IMR-90 (cell line): ENCODE measurements at regions not wholly inside any gene's neighbourhood (a gene's known extent, or its start where the extent isn't known, plus 50 kb on each side); places are given as distances from the start of the nearest gene placed in this dataset.

Experiments
- ATAC-seq: fragments of 200-7000 bp; cut with Tn5 transposase; 2 replicates; pipeline ENCODE4 v1.9.1; 2020; ENCODE audit warnings: low read depth, mild to moderate bottlenecking, moderate library complexity
- BruUV-seq: library from RNA; stranded (reverse); fragments of 400-500 nt; replicated peaks from 2 replicates; lab custom pipeline; 2021; lab: Mats Ljungman, UMichigan
- CTCF ChIA-PET: fragments of 300-600 bp; formaldehyde crosslinking; extraction: SDS; loops from one replicate; lab custom pipeline; 2021; ENCODE audit warnings: antibody characterized with exemption; lab: Yijun Ruan, JAX
- POLR2A ChIA-PET: fragments of 300-600 bp; sonication (Branson Sonifier 250); formaldehyde crosslinking; loops from one replicate; lab custom pipeline; 2022; ENCODE audit warnings: antibody characterized with exemption; ENCODE audit not compliant: unreplicated experiment; lab: Charles Lee
- DNase-seq: peaks from one replicate; pipeline ENCODE4 v3.0.0; 2013
- H2AFZ ChIP-seq: replicated peaks from 2 replicates; pipeline ENCODE3; 2013; ENCODE audit warnings: low read length, mild to moderate bottlenecking; ENCODE audit not compliant: poor library complexity
- H2AK5ac ChIP-seq: 2 replicates; pipeline ENCODE4 v1.6.1; 2013; ENCODE audit warnings: low read depth, low read length, inconsistent platforms
- H2AK9ac ChIP-seq: replicated peaks from 2 replicates; pipeline ENCODE3; 2013; ENCODE audit warnings: mild to moderate bottlenecking, low read depth, low read length, moderate library complexity; ENCODE audit not compliant: poor library complexity
- H2BK120ac ChIP-seq: 2 replicates; pipeline ENCODE4 v1.6.1; 2013; ENCODE audit warnings: low read depth, low read length, inconsistent platforms
- H2BK15ac ChIP-seq: 3 replicates; pipeline ENCODE4 v1.6.1; 2013; ENCODE audit warnings: low read depth, low read length, inconsistent platforms
- H2BK20ac ChIP-seq: 2 replicates; pipeline ENCODE4 v1.6.1; 2013; ENCODE audit warnings: low read depth, mild to moderate bottlenecking, inconsistent platforms, low read length, moderate library complexity
- H2BK5ac ChIP-seq: 2 replicates; pipeline ENCODE4 v1.6.1; 2013; ENCODE audit warnings: mild to moderate bottlenecking, low read depth, low read length, inconsistent platforms; ENCODE audit not compliant: poor library complexity, severe bottlenecking
- H3K14ac ChIP-seq: replicated peaks from 2 replicates; pipeline ENCODE4 v1.6.1; 2013; ENCODE audit warnings: low read depth, low read length, inconsistent platforms
- H3K18ac ChIP-seq: 2 replicates; pipeline ENCODE4 v1.6.1; 2013; ENCODE audit warnings: low read depth, low read length, control low read depth
- H3K23ac ChIP-seq: 2 replicates; pipeline ENCODE4 v1.6.1; 2013; ENCODE audit warnings: low read depth, low read length, inconsistent platforms
- H3K27ac ChIP-seq: 2 replicates; pipeline ENCODE4 v1.5.1; 2013; ENCODE audit warnings: mild to moderate bottlenecking, control low read depth, low read length; ENCODE audit not compliant: insufficient read depth
- H3K27me3 ChIP-seq: 2 replicates; pipeline ENCODE4 v1.6.1; 2013; ENCODE audit warnings: low read length; ENCODE audit not compliant: control insufficient read depth, insufficient read depth
- H3K36me3 ChIP-seq: 2 replicates; pipeline ENCODE4 v1.6.1; 2013; ENCODE audit warnings: low read length, mixed read lengths; ENCODE audit not compliant: control insufficient read depth, insufficient read depth
- H3K4ac ChIP-seq: 2 replicates; pipeline ENCODE4 v1.6.1; 2013; ENCODE audit warnings: low read depth, low read length, inconsistent platforms
- H3K4me1 ChIP-seq: 2 replicates; pipeline ENCODE4 v1.6.1; 2013; ENCODE audit warnings: low read length, mixed read lengths; ENCODE audit not compliant: control insufficient read depth, insufficient read depth
- H3K4me2 ChIP-seq: 2 replicates; pipeline ENCODE4 v1.6.1; 2013; ENCODE audit warnings: low read depth, mild to moderate bottlenecking, control low read depth, low read length, moderate library complexity
- H3K4me3 ChIP-seq: 2 replicates; pipeline ENCODE4 v1.5.1; 2013; ENCODE audit warnings: low read depth, mild to moderate bottlenecking, control low read depth, low read length, moderate library complexity; ENCODE audit not compliant: insufficient read depth
- H3K56ac ChIP-seq: 2 replicates; pipeline ENCODE4 v1.6.1; 2013; ENCODE audit warnings: low read length, inconsistent platforms; ENCODE audit not compliant: insufficient read depth; ENCODE audit errors: extremely low read depth
- H3K79me1 ChIP-seq, 2 experiments: 2 replicates each; pipeline ENCODE4 v1.6.1; 2013; ENCODE audit warnings: low read length in 2 of 2, inconsistent platforms in 1 of 2, low read depth in 1 of 2
- H3K9ac ChIP-seq: 2 replicates; pipeline ENCODE4 v1.6.1; 2013; ENCODE audit warnings: low read depth, low read length, control low read depth
- H3K9me1 ChIP-seq: 2 replicates; pipeline ENCODE4 v1.6.1; 2013; ENCODE audit warnings: low read length, inconsistent platforms; ENCODE audit not compliant: insufficient read depth
- H3K9me3 ChIP-seq: 2 replicates; pipeline ENCODE4 v1.6.1; 2013; ENCODE audit warnings: low read length; ENCODE audit not compliant: control insufficient read depth, insufficient read depth
- H4K20me1 ChIP-seq: 2 replicates; pipeline ENCODE4 v1.6.1; 2013; ENCODE audit warnings: low read length, inconsistent platforms; ENCODE audit not compliant: insufficient read depth
- H4K5ac ChIP-seq: 2 replicates; pipeline ENCODE4 v1.6.1; 2013; ENCODE audit warnings: mild to moderate bottlenecking, low read depth, low read length, control low read depth
- H4K8ac ChIP-seq, 2 experiments: 2 replicates each; pipeline ENCODE4 v1.6.1; 2013; ENCODE audit warnings: low read depth in 2 of 2, low read length in 2 of 2, control low read depth in 1 of 2, inconsistent platforms in 1 of 2
- H4K91ac ChIP-seq: 2 replicates; pipeline ENCODE4 v1.6.1; 2013; ENCODE audit warnings: low read depth, low read length, inconsistent platforms; ENCODE audit not compliant: insufficient read depth
- BHLHE40 ChIP-seq: fragments of 150-350 bp; IDR thresholded peaks from 2 replicates; pipeline ENCODE4 v1.6.1; 2016; ENCODE audit warnings: mild to moderate bottlenecking, low read depth, low read length
- CEBPB ChIP-seq: IDR thresholded peaks from 2 replicates; pipeline ENCODE4 v1.6.1; 2012; ENCODE audit warnings: low read depth, low read length, improper control_type of control experiment
- FOS ChIP-seq: fragments of 150-350 bp; IDR thresholded peaks from 2 replicates; pipeline ENCODE4 v1.6.1; 2016; ENCODE audit warnings: low read depth, low read length
- MAFK ChIP-seq: IDR thresholded peaks from 2 replicates; pipeline ENCODE4 v1.6.1; 2012; ENCODE audit warnings: low read depth, low read length, improper control_type of control experiment
- MAZ ChIP-seq: IDR thresholded peaks from 2 replicates; pipeline ENCODE4 v1.6.1; 2012; ENCODE audit warnings: low read depth, mild to moderate bottlenecking, low read length, improper control_type of control experiment, moderate library complexity, borderline replicate concordance
- MXI1 ChIP-seq: IDR thresholded peaks from 2 replicates; pipeline ENCODE4 v1.6.1; 2012; ENCODE audit warnings: low read depth, mild to moderate bottlenecking, low read length, moderate library complexity, borderline replicate concordance
- NFE2L2 ChIP-seq: fragments of 150-350 bp; IDR thresholded peaks from 2 replicates; pipeline ENCODE4 v1.6.1; 2016; ENCODE audit warnings: low read depth, mild to moderate bottlenecking, low read length
- POLR2A ChIP-seq: IDR thresholded peaks from 2 replicates; pipeline ENCODE4 v1.6.1; 2012; ENCODE audit warnings: mild to moderate bottlenecking, low read depth, low read length
- RAD21 ChIP-seq: IDR thresholded peaks from 2 replicates; pipeline ENCODE4 v1.6.1; 2012; ENCODE audit warnings: low read length, improper control_type of control experiment
- RCOR1 ChIP-seq: IDR thresholded peaks from 2 replicates; pipeline ENCODE4 v1.6.1; 2012; ENCODE audit warnings: mild to moderate bottlenecking, low read length, improper control_type of control experiment; ENCODE audit not compliant: insufficient replicate concordance
- RFX5 ChIP-seq: IDR thresholded peaks from 2 replicates; pipeline ENCODE4 v1.8.0; 2012; ENCODE audit warnings: low read depth, mild to moderate bottlenecking, low read length, moderate library complexity
- SMC3 ChIP-seq: fragments of 150-350 bp; IDR thresholded peaks from 2 replicates; pipeline ENCODE4 v1.6.1; 2016; ENCODE audit warnings: low read depth, mild to moderate bottlenecking, antibody characterized with exemption, low read length, moderate library complexity
- dilution Hi-C: fragments of 300-500 bp; cut with HindIII; formaldehyde crosslinking; loops from one replicate; pipeline ENCODE4 v1.14.3; 2018; ENCODE audit warnings: low sequenced_read_pairs; ENCODE audit not compliant: unreplicated experiment
- in situ Hi-C: fragments of 300-500 bp; cut with MboI; formaldehyde crosslinking; loops from 3 replicates; pipeline ENCODE4 v1.14.3; 2019; ENCODE audit warnings: low sequenced_read_pairs, inconsistent platforms, mixed read lengths
- intact Hi-C: fragments of 100-400 bp; cut with micrococcal nuclease; formaldehyde crosslinking; loops from 2 replicates; pipeline ENCODE4 v1.10.0; 2022
- TF ChIP-seq, protein P1 (sequence below): fragments of 150-350 bp; IDR thresholded peaks from 2 replicates; pipeline ENCODE4 v1.6.1; 2016; ENCODE audit warnings: low read depth, mild to moderate bottlenecking, low read length, moderate library complexity, borderline replicate concordance

DNA sequence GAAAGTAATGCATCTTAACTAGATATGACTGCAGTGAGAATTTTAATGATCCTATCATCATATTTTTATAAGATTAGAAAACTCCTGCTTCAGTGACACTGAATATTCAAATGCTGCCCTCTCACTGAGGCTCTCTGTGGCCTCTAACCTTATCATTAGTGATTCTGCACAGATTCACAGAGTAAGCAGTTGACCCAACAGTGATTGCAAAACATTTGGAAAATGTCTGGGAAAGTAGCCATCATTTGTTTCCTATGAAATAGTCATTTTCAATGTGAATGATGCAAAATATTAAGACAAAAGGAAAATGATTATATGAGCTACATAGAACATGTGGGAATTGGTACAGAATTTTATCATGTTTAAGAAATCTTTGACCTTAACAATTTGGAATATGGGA is 210.3 kb downstream of the TBX18 start:
- no peaks in the 10 kb centered on the region for H3K9me1 ChIP-seq
- no peak overlapping the region for H4K5ac ChIP-seq
- ChIA-PET CTCF (no interaction called here), POLR2A (no interaction called here)
- H2BK5ac ChIP-seq: no peak overlapping the region
- no peak overlapping the region for H2AFZ ChIP-seq
- TF ChIP-seq POLR2A (no peak), RAD21 (no peak), MAFK (no peak), MAZ (no peak), RCOR1 (no peak), CEBPB (no peak), BHLHE40 (no peak), NFE2L2 (no peak), SMC3 (no peak), MXI1 (no peak), FOS (no peak), RFX5 (no peak)
- TF ChIP-seq, protein P1, sequence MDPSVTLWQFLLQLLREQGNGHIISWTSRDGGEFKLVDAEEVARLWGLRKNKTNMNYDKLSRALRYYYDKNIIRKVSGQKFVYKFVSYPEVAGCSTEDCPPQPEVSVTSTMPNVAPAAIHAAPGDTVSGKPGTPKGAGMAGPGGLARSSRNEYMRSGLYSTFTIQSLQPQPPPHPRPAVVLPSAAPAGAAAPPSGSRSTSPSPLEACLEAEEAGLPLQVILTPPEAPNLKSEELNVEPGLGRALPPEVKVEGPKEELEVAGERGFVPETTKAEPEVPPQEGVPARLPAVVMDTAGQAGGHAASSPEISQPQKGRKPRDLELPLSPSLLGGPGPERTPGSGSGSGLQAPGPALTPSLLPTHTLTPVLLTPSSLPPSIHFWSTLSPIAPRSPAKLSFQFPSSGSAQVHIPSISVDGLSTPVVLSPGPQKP: no peak
- H3K4me3 ChIP-seq: no peak overlapping the region
- no peaks in the 10 kb centered on the region for H4K20me1 ChIP-seq
- H3K23ac ChIP-seq: no peak overlapping the region
- no peak overlapping the region for H3K18ac ChIP-seq
- ATAC-seq: no peak
- no TSS peak for BruUV-seq
- no peak overlapping the region for H4K8ac ChIP-seq
- H3K14ac ChIP-seq: no peak overlapping the region
- H2AK9ac ChIP-seq: no peak overlapping the region
- in situ Hi-C loops: no loop called here
- no peaks in the 10 kb centered on the region for H3K9me3 ChIP-seq
- dilution Hi-C loops: no loop called here
- no peak overlapping the region for H2BK120ac ChIP-seq
- no peak overlapping the region for H3K4ac ChIP-seq
- no peaks in the 10 kb centered on the region for H3K79me1 ChIP-seq
- H3K4me2 ChIP-seq: no peak overlapping the region
- no peak overlapping the region for H4K91ac ChIP-seq
- DNase-seq: peak; percentile 8
- no peaks in the 10 kb centered on the region for H3K27me3 ChIP-seq
- H3K36me3 ChIP-seq: no peaks in the 10 kb centered on the region
- H3K9ac ChIP-seq: no peak overlapping the region
- intact Hi-C loops: no loop called here
- no peak overlapping the region for H2AK5ac ChIP-seq
- no peak overlapping the region for H2BK20ac ChIP-seq
- no peak overlapping the region for H3K27ac ChIP-seq
- no peaks in the 10 kb centered on the region for H3K4me1 ChIP-seq
- no peak overlapping the region for H3K56ac ChIP-seq
- H2BK15ac ChIP-seq: no peak overlapping the region
